PC-9 (cell line): ENCODE measurements at regions not wholly inside any gene's neighbourhood (a gene's known extent, or its start where the extent isn't known, plus 50 kb on each side); places are given as distances from the start of the nearest gene placed in this dataset.

ENCODE experiments used
- BruUV-seq: library from RNA; stranded (reverse); fragments of 400-500 nt; replicated peaks from 2 replicates; lab custom pipeline; 2021; lab: Mats Ljungman, UMichigan
- CTCF ChIA-PET: fragments of 300-600 bp; sonication (Branson Sonifier 250); formaldehyde crosslinking; loops from one replicate; lab custom pipeline; 2022; ENCODE audit warnings: antibody characterized with exemption; lab: Charles Lee
- POLR2A ChIA-PET: fragments of 300-600 bp; sonication (Branson Sonifier 250); formaldehyde crosslinking; loops from one replicate; lab custom pipeline; 2022; ENCODE audit warnings: antibody characterized with exemption; ENCODE audit not compliant: unreplicated experiment; lab: Charles Lee
- DNase-seq, 2 experiments: peaks; one replicate each; pipeline versions ENCODE4 v3.0.0 to v3.0.0-alpha.2; 2015 to 2022; ENCODE audit warnings: mixed read lengths in 1 of 2
- H2AFZ ChIP-seq: fragments of 200-600 bp; sonication (generic); 2 replicates; pipeline ENCODE4 v1.8.1; 2017; ENCODE audit warnings: antibody characterized with exemption
- H3F3A ChIP-seq: fragments of 200-600 bp; sonication (generic); 2 replicates; pipeline ENCODE4 v1.8.1; 2017; ENCODE audit warnings: antibody characterized with exemption, mild to moderate bottlenecking, low read depth; ENCODE audit not compliant: insufficient read depth
- H3K27ac ChIP-seq: fragments of 200-600 bp; sonication (generic); 2 replicates; pipeline ENCODE4 v1.6.1; 2016; ENCODE audit warnings: mixed run types
- H3K27me3 ChIP-seq: fragments of 200-600 bp; sonication (generic); 2 replicates; pipeline ENCODE4 v1.6.1; 2016; ENCODE audit warnings: low read depth, mixed run types; ENCODE audit not compliant: insufficient read depth
- H3K36me3 ChIP-seq: fragments of 200-600 bp; sonication (generic); 2 replicates; pipeline ENCODE4 v1.6.1; 2016; ENCODE audit warnings: low read depth, mixed run types
- H3K4me1 ChIP-seq: fragments of 200-600 bp; sonication (generic); replicated peaks from 2 replicates; pipeline ENCODE4 v1.6.1; 2016; ENCODE audit warnings: mixed run types; ENCODE audit not compliant: insufficient read depth
- H3K4me2 ChIP-seq: fragments of 200-600 bp; sonication (generic); 2 replicates; pipeline ENCODE4 v1.6.1; 2017; ENCODE audit warnings: mixed run types
- H3K4me3 ChIP-seq: fragments of 200-600 bp; sonication (generic); 2 replicates; pipeline ENCODE4 v1.6.1; 2016; ENCODE audit warnings: mixed run types
- H3K79me2 ChIP-seq: fragments of 200-600 bp; sonication (generic); 2 replicates; pipeline ENCODE4 v1.6.1; 2017; ENCODE audit warnings: low read depth, mixed run types
- H3K9me2 ChIP-seq: fragments of 200-600 bp; sonication (generic); 2 replicates; pipeline ENCODE4 v1.8.1; 2017; ENCODE audit warnings: mild to moderate bottlenecking; ENCODE audit not compliant: insufficient read depth
- H3K9me3 ChIP-seq: fragments of 200-600 bp; sonication (generic); 2 replicates; pipeline ENCODE4 v1.8.1; 2016; ENCODE audit warnings: low read depth; ENCODE audit not compliant: insufficient read depth
- H4K20me1 ChIP-seq: fragments of 200-600 bp; sonication (generic); 2 replicates; pipeline ENCODE4 v1.8.1; 2017; ENCODE audit not compliant: insufficient read depth
- CTCF ChIP-seq: fragments of 200-600 bp; sonication (generic); conservative IDR thresholded peaks from 2 replicates; pipeline ENCODE4 v1.6.1; 2017; ENCODE audit warnings: mixed run types, antibody characterized with exemption, mild to moderate bottlenecking, moderate library complexity
- EZH2 ChIP-seq: fragments of 200-600 bp; sonication (generic); IDR thresholded peaks from 2 replicates; pipeline ENCODE4 v1.8.0; 2017; ENCODE audit warnings: antibody characterized with exemption, low read depth
- intact Hi-C: fragments of 100-400 bp; cut with micrococcal nuclease; formaldehyde crosslinking; loops from one replicate; pipeline ENCODE4 v1.10.0; 2022; ENCODE audit not compliant: unreplicated experiment

- intact Hi-C loops: no loop called here
- ChIA-PET POLR2A (no interaction called here), CTCF (no interaction called here)
- no peak overlapping the region for H3K4me2 ChIP-seq
- no peak overlapping the region for H3K27ac ChIP-seq
- H3K36me3 ChIP-seq: no peaks in the 10 kb centered on the region
- no peak for DNase-seq
- no peaks in the 10 kb centered on the region for H3K9me2 ChIP-seq
- no peaks in the 10 kb centered on the region for H3K4me1 ChIP-seq
- H3K79me2 ChIP-seq: no peaks in the 10 kb centered on the region
- H3K27me3 ChIP-seq: no peaks in the 10 kb centered on the region
- no peaks in the 10 kb centered on the region for H4K20me1 ChIP-seq
- TF ChIP-seq EZH2: no peak
- TF ChIP-seq CTCF: no peak
- H3K9me3 ChIP-seq: peaks cover 10% of the 10 kb centered on the region
- no peak overlapping the region for H3K4me3 ChIP-seq
- H3F3A ChIP-seq: no peaks in the 10 kb centered on the region
- H2AFZ ChIP-seq: no peak overlapping the region
- BruUV-seq: no TSS peak
Observed at GRCh38 chr1:199710974-199711373, 316.5 kb upstream of the NR5A2 start.

- Histone ChIP-seq H3K4me3 (no peak overlapping the region), H3K4me2 (no peak overlapping the region), H3K4me1 (no peaks in the 10 kb centered on the region), H3K9me2 (no peaks in the 10 kb centered on the region), H3K79me2 (no peaks in the 10 kb centered on the region), H3F3A (no peaks in the 10 kb centered on the region), H3K27ac (no peak overlapping the region), H3K9me3 (no peaks in the 10 kb centered on the region), H2AFZ (no peak overlapping the region), H3K27me3 (no peaks in the 10 kb centered on the region), H4K20me1 (no peaks in the 10 kb centered on the region), H3K36me3 (no peaks in the 10 kb centered on the region)
- TF ChIP-seq EZH2 (no peak), CTCF (no peak)
- BruUV-seq: no TSS peak
- POLR2A ChIA-PET: no interaction called here
- CTCF ChIA-PET: interaction anchor here (0.6 kb wide), 1 partner anchor 40 kb away, joined by 3 read pairs; no protein-coding TSS in a partner anchor
- DNase-seq: no peak
- intact Hi-C loops: no loop called here
Observed at GRCh38 chr1:199716729-199717128, 310.8 kb upstream of the NR5A2 start.

GRCh38 chr1:199719156-199719842 is 308.2 kb upstream of the NR5A2 start:
- no peak overlapping the region for H2AFZ ChIP-seq
- no peaks in the 10 kb centered on the region for H3K36me3 ChIP-seq
- intact Hi-C loops: no loop called here
- no peaks in the 10 kb centered on the region for H3K79me2 ChIP-seq
- no peak for TF ChIP-seq CTCF
- TF ChIP-seq EZH2: no peak
- H4K20me1 ChIP-seq: no peaks in the 10 kb centered on the region
- peaks cover 8% of the 10 kb centered on the region; the same call in 1 of the 2 replicates for H3K4me1 ChIP-seq
- H3F3A ChIP-seq: no peaks in the 10 kb centered on the region
- DNase-seq: no peak
- no peaks in the 10 kb centered on the region for H3K9me2 ChIP-seq
- H3K4me3 ChIP-seq: no peak overlapping the region
- ChIA-PET CTCF (interaction anchor here (0.7 kb wide), 2 partner anchors 257 to 816 kb away, joined by 3 read pairs; no protein-coding TSS in a partner anchor), POLR2A (no interaction called here)
- H3K27ac ChIP-seq: no peak overlapping the region
- BruUV-seq: no TSS peak
- no peaks in the 10 kb centered on the region for H3K27me3 ChIP-seq
- H3K9me3 ChIP-seq: no peaks in the 10 kb centered on the region; the same call in 1 of the 2 replicates
- no peak overlapping the region for H3K4me2 ChIP-seq
